Left kidney (tissue), 1 donor: ENCODE measurements at regions not wholly inside any gene's neighbourhood (a gene's known extent, or its start where the extent isn't known, plus 50 kb on each side); places are given as distances from the start of the nearest gene placed in this dataset.
"Not testable (repeated sequence)": the region's sequence is repeated elsewhere in the genome, so short reads cannot be mapped to it uniquely, and the experiment has no call there.

Experiments used
- DNase-seq: peaks from one replicate; pipeline ENCODE4 v3.0.0-alpha.2; 2013

DNA sequence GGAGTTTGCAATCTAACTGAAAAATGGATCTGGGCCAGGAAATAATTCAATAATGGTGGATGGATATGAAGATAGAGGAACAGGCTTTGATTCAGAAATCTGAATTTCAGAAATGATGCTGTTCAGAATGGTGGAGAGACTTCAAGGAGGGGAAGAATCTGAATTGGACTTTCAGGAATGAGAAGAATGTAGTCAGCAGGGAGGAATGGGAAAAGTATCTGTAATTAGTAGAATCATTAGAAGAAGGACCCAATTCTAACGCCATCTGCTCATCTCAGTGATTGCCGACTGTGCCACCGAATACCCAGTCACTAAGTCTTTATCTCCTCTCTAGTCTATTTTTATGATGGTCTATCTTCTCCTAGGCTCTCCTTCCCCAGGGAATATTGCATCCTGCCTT is 363.2 kb downstream of the GALC start:
- no peak for DNase-seq

DNA sequence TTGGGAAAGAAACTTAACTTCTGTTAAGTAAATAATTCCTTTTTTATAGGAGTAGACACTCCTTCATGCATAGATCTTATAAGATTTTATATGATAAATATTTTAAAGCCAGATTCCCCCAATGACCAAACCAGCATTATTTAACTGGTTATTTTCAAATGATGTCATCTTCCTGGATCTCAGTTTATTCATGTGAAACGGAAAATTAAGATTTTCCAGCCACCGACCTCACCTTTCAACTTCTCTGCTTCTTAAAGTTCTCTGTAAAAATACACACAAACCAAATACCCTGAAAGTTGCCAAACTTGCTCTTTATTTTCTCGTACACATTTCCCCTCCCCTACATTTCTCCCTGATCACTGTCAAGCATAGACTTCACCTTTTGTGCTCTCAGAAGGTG is 364.2 kb downstream of the GALC start:
- no peak for DNase-seq

DNA sequence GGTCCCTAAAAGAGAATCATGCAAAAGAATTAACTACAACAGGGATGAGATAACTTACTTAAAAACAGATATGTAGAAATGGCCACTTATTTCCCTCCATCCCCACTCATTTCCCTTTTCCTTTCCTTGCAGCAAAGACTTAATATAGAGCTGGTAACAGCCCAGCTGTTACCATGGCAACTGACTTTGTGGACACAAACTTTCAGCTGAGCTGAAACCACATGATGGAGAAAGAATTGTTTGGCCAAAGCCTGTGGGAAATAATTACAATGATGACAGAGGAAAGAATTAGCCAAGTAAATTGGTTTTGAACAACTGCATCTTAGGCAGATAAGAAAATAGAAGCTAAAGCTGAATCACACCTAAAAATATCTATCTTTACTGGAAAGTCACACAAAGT is 364.9 kb downstream of the GALC start:
- DNase-seq, result peak; percentile 73

DNA sequence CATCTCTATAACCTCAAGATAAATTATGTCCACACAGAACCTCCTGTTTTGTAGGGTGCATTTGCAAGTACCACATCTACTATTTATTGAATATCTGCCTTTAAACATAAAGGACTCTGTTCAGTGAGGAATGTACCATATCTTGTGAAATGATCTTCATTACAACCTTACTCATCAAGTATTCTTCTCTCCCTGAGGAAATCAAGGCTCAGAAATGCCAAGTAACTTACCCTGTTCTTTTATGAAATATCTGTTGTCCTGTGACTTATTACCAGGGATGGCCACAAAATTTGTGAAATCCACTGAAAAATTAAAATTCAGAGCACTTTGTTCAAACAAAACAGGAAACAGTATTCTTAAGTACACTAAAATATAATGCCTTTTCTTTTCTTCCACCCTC is 366.7 kb downstream of the GALC start:
- no peak for DNase-seq

DNA sequence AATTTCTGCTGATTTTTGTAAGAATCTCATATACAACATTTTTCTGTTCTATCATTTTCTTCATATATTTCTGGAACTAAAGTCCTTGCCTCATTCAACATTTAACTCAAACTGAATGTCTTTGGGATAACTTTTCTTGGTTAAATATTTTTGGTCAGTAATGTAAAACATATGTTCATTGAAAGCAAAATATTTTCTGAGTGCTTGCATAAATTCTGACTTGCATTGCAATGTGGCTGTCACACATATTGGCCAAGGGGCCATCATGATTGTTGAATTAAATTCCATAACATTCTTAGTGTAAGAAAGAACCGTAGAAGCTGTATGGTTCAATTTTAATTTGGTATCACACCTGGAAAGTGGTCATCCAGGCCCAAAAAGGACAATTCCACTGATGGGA is 369.4 kb downstream of the GALC start:
- no peak for DNase-seq

DNA sequence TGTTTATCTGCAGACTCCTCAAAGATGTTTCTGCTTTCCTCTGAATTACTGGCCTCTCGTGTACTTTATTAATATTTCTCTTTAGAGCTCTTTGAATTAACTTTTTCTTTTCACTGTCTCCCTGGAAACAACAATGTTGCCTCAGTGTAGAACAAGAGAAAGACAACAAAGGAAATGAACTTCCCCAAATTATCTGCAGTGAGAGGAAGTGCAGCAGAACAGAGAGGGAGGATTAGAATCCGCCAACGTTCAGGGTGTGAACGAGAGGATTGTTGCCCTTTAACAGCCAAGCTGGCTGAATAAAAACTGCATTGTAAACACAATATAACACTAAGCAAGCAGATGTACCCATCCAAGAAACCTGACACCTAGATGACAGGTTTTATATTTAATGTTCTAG is 375.9 kb downstream of the GALC start:
- no peak for DNase-seq

DNA sequence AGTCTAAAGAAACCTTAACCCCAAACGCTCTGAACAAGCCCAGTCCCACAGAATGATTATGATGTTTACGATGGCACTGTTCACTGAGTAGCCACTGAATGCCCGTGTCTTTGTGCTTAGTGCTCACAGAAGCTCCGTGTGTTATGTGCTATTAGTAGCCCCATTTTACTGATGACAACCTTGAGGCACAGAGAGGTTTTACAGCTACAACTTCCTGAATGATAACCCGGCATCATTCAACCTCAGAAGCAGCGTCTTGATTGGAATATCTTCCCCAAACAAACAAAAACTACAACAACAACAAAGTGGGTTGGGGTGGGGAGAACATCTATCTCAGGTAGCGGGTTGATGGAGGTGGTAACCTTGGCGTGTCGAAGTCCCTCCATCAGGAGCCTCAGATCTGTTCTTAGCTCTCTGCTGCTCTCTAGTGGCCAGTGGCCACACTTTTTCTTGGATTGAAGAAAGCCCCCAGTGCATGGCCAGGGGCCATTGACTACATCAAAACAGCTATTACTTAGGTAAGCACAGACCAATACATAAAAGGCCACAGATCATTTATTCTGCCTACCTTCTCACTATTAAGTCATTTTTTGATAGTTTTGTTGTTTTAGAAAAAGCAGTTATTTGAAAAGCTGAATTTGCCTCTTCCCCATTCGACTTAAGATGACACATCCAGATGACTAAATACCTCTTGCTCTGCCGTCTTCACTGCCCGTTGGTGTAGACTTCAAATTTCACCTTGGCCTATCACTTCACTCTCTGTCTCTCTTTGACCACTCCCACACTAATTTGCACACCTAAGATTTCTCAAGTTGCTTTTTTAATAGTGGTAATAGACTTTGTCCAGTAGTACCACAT is 376.9 kb downstream of the GALC start:
- peak; percentile 71 for DNase-seq

DNA sequence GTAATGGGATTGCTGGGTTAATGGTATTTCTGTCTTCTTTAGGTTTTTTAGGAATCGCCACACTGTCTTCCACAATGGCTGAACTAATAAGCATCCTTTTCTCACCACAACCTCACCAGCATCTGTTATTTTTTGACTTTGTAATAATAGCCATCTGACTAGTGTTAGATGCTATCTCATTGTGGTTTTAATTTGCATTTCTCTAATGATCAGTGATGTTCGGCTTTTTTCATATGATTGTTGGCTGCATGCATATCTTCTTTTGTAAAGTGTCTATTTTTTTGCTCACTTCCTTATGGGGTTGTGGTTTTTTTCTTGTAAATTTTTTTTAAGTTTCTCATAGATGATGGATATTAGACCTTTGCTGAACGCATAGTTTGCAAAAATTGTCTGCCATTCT is 377.9 kb downstream of the GALC start:
- no peak for DNase-seq

DNA sequence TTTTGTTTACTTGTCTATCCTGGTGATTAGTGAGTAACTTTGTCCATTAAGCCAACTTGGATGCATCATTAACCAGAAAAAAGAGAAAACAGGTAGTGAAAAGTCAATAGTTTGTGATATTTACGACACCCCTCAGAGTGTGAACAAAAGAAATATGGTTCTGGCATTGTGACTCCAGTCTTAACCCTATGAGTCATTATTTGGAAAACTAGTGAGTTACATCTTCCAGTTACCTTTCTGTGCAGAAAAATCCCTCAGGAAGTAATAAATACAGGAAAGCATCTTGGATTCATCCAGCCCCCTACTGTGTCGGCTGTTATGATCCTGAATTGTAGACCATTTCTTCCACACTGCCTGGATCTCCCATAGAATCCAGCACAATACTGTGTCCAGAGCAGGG is 379.1 kb downstream of the GALC start:
- no peak for DNase-seq

DNA sequence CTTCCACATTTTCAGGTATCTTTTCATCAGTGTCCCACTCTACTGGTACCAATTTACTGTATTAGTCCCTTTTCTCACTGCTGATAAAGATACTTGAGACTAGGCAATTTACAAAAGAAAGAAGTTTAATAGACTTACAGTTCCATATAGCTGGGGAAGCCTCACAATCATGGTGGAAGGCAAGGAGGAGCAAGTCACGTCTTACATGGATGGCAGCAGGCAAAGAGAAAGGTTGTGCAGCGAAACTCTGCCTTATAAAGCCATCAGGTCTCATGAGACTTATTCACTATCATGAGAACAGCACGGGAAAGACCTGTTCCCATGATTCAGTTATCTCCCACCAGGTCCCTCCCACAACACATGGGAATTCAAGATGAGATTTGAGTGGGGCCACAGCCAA is 385.9 kb downstream of the GALC start:
- not testable (repeated sequence) for DNase-seq

DNA sequence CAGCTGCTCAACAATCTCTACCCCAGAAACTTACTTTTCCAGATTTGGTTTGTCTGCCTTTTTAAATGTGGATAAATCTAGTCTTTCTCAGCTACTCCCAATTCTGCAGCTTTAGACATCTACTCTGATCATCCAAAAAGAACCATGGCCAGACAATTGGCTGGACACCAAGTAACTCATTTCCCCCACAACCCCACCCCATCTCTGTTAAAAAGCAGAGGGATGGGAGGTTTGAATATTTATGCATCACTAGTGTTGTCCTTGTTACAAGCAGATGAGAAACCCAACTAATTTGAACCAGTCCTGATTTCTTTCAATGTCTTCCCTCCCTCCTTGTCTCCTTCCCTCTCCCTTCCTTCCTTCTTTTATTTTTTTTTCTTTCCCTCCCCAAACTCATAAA is 391.9 kb downstream of the GALC start:
- no peak for DNase-seq

DNA sequence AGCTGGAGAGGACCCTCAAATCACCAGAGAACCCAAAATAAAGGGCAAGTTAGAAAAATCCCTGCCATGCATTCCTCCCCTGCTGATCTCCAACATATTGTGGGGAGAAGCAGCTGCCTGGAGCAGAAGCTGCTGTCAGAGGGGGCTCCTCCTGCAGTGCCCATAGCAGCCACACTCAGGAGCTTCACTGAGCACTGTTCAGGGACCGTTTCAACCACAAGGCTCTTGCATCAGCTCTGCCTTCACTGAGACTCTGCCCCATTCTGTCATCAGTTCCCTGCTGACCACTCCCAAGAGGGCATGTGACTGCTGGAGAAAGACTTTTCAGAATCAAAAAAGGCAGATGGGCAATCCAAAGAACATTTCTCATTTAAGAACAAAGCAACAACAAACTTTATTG is 392.7 kb downstream of the GALC start:
- no peak for DNase-seq

DNA sequence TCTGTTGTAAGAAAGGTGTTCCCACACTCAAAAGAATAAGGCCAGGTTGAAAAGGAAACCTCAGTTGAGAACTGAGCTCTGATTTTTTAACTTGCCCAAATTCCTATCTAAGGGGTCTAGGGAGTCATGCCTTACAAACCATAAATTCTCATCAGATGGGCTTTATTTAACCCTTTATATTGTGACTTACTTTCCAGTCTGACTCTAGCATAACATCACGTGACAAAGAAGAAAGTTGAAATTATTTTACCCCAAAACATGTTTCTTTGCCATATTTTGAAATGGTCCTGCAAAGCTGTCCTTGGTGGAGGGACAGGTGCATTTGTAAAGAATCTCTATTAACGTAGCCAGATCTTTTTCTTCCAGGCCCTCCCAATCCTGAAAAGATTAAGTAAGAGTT is 411.7 kb downstream of the GALC start:
- DNase-seq, result no peak

DNA sequence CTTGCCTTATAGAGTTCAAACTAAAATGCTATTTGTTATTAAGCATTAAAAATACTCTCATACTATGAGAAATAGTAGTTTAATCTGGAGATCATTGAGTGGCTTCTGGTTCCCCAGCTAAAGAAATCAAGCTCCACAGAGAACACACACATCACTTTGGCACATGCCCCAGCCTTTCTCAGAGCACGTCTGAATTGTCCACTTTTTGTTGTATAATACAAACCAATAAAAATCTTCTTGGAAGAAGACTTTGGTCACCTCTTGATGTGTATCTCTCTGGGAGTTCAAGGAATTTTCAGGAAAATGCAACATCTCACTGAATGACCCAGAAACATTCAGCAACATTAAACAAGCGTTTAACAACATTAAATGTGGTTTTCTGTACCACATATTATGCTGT is 413.9 kb downstream of the GALC start:
- DNase-seq, result no peak

DNA sequence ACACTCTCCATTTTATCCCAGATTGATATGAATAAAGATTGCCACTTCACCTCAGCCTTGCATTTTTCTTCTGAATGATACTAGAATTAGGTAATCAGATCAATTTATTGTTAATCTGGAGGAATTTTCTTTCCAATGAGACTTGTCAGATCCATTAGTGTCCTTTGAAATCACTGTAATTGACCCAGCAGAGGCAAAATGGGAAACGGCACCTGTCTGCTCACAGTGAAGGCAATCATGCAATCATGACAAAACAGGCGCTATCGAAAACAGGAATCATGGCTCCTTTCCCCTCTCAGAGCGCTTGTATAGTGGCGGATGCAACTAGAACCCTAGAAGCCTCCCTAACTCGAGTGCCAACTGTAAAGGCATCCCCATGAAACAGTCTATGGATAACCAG is 417.6 kb downstream of the GALC start:
- DNase-seq, result no peak

DNA sequence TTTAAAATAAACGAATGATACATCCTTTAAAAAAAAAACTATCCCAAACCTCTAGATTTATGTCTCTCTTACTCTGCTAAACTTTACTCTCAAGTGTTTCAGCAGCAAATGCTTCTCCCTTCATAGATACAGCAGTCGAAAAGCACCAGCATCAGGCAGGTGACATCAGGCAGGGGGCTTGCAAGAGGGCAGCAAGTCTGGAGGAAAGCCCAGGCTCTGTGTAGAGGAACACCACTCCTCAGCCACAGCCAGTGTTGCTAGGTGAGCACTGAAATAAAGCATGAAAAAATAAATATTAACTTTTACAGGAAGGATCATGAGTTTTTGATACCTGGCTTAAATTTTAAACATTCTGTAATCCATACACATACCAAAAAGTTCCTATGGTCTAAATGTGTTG is 419.4 kb downstream of the GALC start:
- DNase-seq, result no peak

DNA sequence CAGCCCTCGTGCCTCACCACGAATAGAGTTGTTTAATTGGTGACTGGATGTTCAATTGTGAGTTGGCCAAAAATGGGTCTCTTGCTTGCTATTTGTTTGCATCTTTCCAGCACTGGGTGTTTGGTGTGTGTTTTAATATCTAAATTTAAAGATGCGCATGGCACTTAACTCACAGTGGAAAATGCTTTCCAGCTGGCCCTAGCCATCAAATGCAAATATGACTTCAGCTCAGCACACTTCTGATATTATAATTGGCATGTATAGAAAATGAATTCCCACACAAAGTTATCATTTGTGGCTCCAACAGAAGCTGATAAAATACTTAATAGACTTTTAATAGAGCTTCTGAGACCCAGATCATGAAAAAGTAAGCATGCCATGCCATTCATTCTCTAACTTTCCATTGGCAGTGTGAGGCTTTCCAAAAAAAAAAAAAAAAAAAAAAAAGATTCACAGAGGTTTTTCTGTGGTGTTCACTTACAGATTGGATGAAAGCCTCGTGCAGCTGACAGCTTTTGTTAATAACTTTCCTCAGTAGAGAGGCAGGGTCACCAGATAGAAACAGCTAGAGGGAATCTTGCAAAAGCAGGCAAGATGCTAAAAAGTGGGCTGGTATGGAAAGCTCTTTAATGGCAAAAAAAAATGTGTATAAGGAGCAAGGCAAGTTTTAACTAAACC is 425.2 kb downstream of the GALC start:
- DNase-seq, result no peak

DNA sequence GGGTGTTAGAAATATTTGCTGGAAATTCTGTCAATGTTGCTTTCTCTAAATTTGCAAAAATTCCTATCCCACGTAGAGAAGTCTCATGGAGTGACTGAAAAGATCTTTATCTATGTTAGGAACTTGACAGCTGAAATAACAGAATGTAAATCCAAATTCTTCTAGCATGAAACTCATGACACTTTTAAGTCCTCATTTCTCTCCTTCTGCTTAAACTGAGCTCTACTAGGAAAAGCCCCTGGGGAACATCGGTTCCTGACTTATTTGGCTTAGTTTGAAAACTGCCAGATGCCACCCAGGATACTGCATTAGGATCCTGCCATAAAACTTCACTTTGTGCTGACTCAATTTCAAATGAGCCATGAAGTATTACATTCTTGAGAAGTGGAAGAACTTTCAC is 426.0 kb downstream of the GALC start:
- peak; percentile 15 for DNase-seq

DNA sequence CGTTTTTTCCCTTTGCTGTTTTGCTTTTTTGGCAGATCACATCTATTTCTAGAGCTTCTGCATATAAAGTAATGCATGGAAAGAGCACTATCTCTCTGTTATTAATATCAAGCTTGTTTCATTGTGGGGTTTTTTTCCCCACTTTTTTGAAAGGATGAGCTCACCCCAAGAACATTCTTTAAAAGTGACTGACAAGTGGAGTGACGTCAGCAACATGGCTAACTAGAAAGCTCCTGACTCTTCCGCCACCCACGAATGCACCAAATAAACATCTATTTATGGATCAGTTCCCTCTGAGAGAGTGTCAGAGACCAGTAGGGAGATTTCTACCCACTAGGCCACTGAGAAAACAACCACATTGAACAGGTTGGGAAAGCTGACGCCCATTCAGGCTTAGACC is 445.4 kb downstream of the GALC start:
- no peak for DNase-seq

DNA sequence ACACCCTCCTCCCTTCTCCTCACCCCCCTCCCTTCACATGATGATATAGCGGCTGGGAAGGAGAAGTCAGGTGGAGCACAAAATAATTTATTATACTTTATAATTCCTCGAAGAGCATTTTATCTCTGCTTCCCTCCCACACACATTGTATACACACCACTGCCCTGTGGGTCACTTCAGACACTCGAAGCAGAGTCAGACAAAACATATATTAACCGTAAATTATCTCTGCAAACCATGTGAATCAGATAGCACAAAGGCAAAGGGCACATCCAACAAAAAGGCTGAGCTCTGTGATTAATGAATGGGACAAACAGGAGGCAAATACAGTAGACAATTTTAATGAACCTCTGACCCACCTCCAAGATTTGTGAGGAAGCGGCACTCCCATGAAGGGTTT is 450.7 kb downstream of the GALC start:
- peak; percentile 26 for DNase-seq

DNA sequence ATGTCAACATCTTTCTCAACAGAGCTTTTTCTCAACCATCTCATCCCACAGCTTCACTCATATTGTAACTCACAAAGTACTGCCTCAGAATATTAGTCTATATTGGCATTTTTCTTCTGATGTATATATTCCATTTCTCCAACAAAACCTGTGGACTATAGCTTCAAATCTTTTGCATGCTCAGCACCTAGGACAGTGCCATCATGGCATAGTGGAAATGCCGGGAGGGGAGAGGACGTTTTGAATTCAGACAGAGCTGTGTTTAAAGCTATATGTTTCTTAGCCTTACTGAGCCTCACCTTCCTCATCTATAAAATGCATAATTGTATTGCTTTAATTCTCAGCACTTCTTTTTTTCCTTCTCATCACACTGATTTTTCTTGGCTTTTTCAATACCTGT is 452.6 kb downstream of the GALC start:
- no peak for DNase-seq

DNA sequence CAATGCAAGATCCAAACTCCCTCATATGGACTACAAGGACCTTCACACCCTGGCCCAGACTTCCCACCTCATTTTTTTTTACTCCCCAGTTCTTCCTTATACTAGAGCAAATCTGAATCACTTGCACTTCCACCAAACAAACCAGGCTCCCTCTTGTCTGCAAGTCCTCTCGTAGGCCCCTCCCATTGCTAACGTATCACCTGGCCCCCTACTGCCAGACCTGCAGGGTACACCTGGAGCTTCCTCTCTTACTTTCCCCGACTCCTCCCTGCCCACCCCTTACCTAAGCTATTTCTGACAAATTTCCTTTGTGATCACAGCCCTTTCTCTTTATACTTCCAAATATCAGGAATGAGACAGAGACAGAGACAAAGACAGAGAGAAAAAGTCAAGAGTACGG is 463.9 kb downstream of the GALC start:
- no peak for DNase-seq

DNA sequence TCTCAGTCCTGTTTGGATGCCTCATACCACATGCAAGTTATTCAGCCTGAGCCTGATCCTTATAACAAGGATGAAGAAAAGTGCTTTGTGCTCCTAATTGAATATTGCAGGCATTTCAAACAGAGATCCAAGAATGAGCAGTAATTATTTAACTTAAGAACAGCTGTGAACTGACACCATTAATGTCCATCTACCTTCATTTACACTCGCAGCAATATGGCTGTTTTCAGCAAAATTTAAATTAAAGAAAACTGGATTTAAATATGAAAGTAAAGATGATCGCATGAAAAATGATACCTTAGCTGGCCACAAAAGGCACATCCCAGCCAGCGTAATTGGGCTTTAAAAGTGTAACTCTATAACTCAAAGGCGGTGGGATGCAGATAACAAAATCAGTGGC is 466.3 kb downstream of the GALC start:
- DNase-seq, result no peak

DNA sequence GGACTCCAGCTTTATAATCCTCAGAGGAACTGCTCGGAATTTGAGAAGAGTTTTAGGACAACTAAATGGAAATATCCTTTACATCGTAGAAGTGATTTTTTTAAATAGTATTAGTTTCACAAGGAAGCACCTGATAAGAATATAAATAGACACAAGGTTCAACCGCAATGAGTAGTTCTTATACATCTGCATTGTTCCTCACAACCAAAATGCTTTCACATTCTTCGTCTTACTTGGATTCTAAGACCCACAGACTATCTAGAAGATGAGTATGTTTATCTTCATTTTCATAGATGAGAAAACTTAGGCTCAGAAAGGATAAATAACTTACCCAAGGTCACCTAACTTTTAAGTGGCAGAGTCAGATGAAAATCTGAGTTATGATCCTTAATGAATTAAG is 469.0 kb downstream of the GALC start:
- DNase-seq, result no peak
